ENCODE measurements at regions not wholly inside any gene's neighbourhood (a gene's known extent, or its start where the extent isn't known, plus 50 kb on each side); places are given as distances from the start of the nearest gene placed in this dataset.

GRCh38 chr11:107136892-107137291, 118.6 kb upstream of the GUCY1A2 start:
- DNase-seq = no peak
- Histone ChIP-seq H3K27ac (no peak overlapping the region), H3K9me3 (peaks cover 0 to 22% of the 10 kb centered on the region in 2 donors), H3K27me3 (no peaks in the 10 kb centered on the region), H3K4me1 (no peaks in the 10 kb centered on the region), H3K4me3 (no peak overlapping the region), H3K36me3 (no peaks in the 10 kb centered on the region)
- no peak for TF ChIP-seq CTCF (IDR thresholded peaks at IDR 0.05)
- no peak for ATAC-seq
- intact Hi-C loops (cut with DNase I) = no loop called here

DNA sequence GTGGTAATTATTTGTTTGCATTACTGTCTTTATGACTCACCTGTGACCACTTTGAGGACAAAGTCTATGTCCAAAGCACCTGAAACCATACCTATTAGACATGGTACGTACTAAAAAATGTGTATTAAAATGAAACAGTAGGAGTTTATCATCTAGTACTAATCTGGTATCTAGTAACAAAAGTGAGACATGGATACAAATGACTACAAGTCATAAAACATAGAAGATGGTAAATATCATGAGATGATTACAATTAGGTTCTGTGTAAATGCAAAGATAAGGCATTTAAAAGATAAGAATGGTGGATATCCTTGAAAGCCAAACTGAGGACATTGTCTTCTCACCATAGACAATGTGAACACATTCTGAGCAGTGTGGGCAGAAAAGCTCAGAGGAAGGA, 113.5 kb upstream of the GUCY1A2 start:
- no peak overlapping the region for H3K27ac ChIP-seq
- no peak for TF ChIP-seq CTCF (IDR thresholded peaks at IDR 0.05)
- H3K27me3 ChIP-seq = no peaks in the 10 kb centered on the region
- ATAC-seq = no peak
- H3K36me3 ChIP-seq = no peaks in the 10 kb centered on the region
- H3K4me3 ChIP-seq = no peak overlapping the region
- DNase-seq = no peak
- peaks cover 0 to 28% of the 10 kb centered on the region in 2 donors for H3K9me3 ChIP-seq
- intact Hi-C loops (cut with DNase I) = no loop called here
- H3K4me1 ChIP-seq = no peaks in the 10 kb centered on the region

GRCh38 chr11:107123022-107123421, 104.7 kb upstream of the GUCY1A2 start:
- no peak for TF ChIP-seq CTCF (IDR thresholded peaks at IDR 0.05)
- DNase-seq (no peak), ATAC-seq (no peak)
- no peaks in the 10 kb centered on the region for H3K4me1 ChIP-seq
- no peaks in the 10 kb centered on the region for H3K36me3 ChIP-seq
- no peaks in the 10 kb centered on the region for H3K27me3 ChIP-seq
- intact Hi-C loops (cut with DNase I) = no loop called here
- H3K27ac ChIP-seq = no peak overlapping the region
- no peak overlapping the region for H3K4me3 ChIP-seq
- H3K9me3 ChIP-seq = peaks cover 0 to 14% of the 10 kb centered on the region in 2 donors

DNA sequence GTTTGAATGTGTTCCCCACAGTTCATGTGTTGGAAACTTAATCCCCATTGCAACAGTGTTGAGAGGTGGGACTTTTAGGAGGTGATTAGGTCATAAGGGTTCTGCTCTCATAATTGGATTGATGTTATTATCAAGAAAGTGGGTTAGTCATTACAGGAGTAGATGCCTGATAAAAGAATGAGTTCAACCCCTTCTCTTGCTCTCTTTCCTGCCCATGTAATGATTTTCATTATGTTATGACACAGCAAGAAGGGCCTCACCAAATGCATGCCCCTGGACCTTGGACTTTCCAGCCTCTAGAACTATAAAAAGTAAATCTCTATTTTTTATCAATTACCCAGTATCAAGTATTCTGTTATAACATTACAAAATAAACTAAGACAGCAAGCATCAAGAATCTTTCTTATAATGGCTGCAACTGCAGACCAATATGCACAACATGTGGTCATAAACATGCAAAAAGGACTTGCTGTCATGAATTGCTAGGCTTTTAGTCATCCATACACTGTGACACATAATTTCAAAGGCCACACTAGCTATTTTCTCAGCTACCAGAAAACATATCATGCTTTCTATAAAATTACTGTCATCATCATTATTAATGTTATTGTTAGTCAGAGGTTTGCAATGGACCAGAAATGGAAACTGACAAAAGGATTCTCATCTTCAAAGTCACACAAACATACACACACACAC, 99.9 kb upstream of the GUCY1A2 start:
- Histone ChIP-seq H3K27ac (no peak overlapping the region), H3K4me1 (no peaks in the 10 kb centered on the region), H3K4me3 (no peak overlapping the region), H3K27me3 (no peaks in the 10 kb centered on the region), H3K9me3 (peaks cover 0 to 15% of the 10 kb centered on the region in 2 donors), H3K36me3 (no peaks in the 10 kb centered on the region)
- no peak for DNase-seq
- no peak for ATAC-seq
- intact Hi-C loops (cut with DNase I) = no loop called here
- TF ChIP-seq CTCF (IDR thresholded peaks at IDR 0.05) = no peak

DNA sequence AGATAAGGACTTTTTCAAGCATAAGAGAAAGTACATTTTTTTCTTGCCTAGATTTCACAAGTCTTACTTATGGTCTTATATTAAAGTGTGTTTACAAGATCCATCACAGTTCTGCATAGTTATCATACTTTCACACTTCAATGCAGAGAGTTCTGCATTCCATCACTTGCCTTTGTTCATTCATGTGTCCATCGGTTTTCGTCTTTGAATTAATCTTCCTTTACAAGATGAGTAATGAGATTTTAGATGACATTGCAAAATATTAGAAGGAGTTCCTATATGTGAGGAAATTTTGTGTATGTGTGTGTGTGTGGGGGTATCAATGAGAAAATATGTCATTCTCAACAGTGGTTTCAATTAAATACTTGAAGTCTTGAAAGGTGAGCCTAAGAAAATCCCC, 98.1 kb upstream of the GUCY1A2 start:
- DNase-seq = no peak
- Histone ChIP-seq H3K4me3 (no peak overlapping the region), H3K27me3 (no peaks in the 10 kb centered on the region), H3K4me1 (no peaks in the 10 kb centered on the region), H3K9me3 (peaks cover 0 to 10% of the 10 kb centered on the region in 2 donors), H3K27ac (no peak overlapping the region), H3K36me3 (no peaks in the 10 kb centered on the region)
- intact Hi-C loops (cut with DNase I) = no loop called here
- ATAC-seq = no peak
- no peak for TF ChIP-seq CTCF (IDR thresholded peaks at IDR 0.05)
